Stomach (tissue), 8 donors: ENCODE measurements at regions not wholly inside any gene's neighbourhood (a gene's known extent, or its start where the extent isn't known, plus 50 kb on each side); places are given as distances from the start of the nearest gene placed in this dataset.

ENCODE experiments used
- DNase-seq, 2 donors: peaks; one replicate each; pipeline versions ENCODE4 v3.0.0 to v3.0.0-alpha.2; 2013 to 2019
- H3K27ac ChIP-seq, 5 donors: fragments of 200-600 bp in 4 of 5; sonication (generic) in 4 of 5; one replicate each; pipeline ENCODE4 v1.5.1; 2013 to 2019; ENCODE audit warnings: mild to moderate bottlenecking in 1 of 5, moderate library complexity in 1 of 5
- H3K27me3 ChIP-seq, 3 donors: fragments of 200-600 bp; sonication (generic); one replicate each; pipeline ENCODE4 v1.5.1; 2017 to 2019; ENCODE audit warnings: mixed run types in 1 of 3
- H3K36me3 ChIP-seq, 4 donors: fragments of 200-600 bp; sonication (generic); 1 replicate in 3 of 4; 2 replicates in 1 of 4; pipeline ENCODE4 v1.5.1; 2016 to 2019
- H3K4me1 ChIP-seq, 4 donors: fragments of 200-600 bp; sonication (generic); one replicate each; pipeline ENCODE4 v1.5.1; 2016 to 2019
- H3K4me3 ChIP-seq, 4 donors: fragments of 200-600 bp; sonication (generic) in 3 of 4; one replicate each; pipeline ENCODE4 v1.5.1; 2016 to 2019; ENCODE audit warnings: mild to moderate bottlenecking in 1 of 4
- H3K9me3 ChIP-seq, 4 donors: fragments of 200-600 bp; sonication (generic); one replicate each; pipeline ENCODE4 v1.5.1; 2016 to 2019
- EP300 ChIP-seq: sonication (generic); formaldehyde crosslinking; IDR thresholded peaks from one replicate; pipeline ENCODE4 v1.6.1; 2017; ENCODE audit warnings: antibody characterized with exemption
- POLR2A ChIP-seq, 4 donors: fragments of 450-650 bp; IDR thresholded peaks; one replicate each; pipeline ENCODE4 v1.6.1; 2016; ENCODE audit warnings: antibody characterized with exemption in 4 of 4, control low read depth in 2 of 4, mild to moderate bottlenecking in 1 of 4, moderate library complexity in 1 of 4
- POLR2AphosphoS5 ChIP-seq, 3 donors: sonication (generic); formaldehyde crosslinking; IDR thresholded peaks; one replicate each; pipeline ENCODE4 v1.6.1; 2016; ENCODE audit warnings: antibody characterized with exemption in 3 of 3
- WGBS, 5 donors: extraction: QIAGEN DNeasy Blood & Tissue Kit in 3 of 5; methylation state at CpG; one replicate each; pipeline versions ENCODE4 v1.1.5 to v1.1.7; 2013 to 2018; 5-methylcytosine and 5-hydroxymethylcytosine counted together
- intact Hi-C: fragments of 100-400 bp; cut with DNase I; formaldehyde crosslinking; loops from one replicate; pipeline ENCODE4 v1.15.1; 2023; ENCODE audit warnings: low total_unique reads
- TF ChIP-seq, protein P1 (sequence below), 7 experiments: fragments of 450-650 bp in 4 of 7; fragments of 200-600 bp in 3 of 7; sonication (generic) in 3 of 7; IDR thresholded peaks; one replicate each; pipeline ENCODE4 v1.5.1; 2016 to 2019; ENCODE audit warnings: antibody characterized with exemption in 7 of 7, control low read depth in 2 of 7, mild to moderate bottlenecking in 1 of 7
- donor health status: healthy with polysubstance abuse.
- donor health status: Bipolar disorder and iron deficiency.
- donor health status: healthy.

DNA sequence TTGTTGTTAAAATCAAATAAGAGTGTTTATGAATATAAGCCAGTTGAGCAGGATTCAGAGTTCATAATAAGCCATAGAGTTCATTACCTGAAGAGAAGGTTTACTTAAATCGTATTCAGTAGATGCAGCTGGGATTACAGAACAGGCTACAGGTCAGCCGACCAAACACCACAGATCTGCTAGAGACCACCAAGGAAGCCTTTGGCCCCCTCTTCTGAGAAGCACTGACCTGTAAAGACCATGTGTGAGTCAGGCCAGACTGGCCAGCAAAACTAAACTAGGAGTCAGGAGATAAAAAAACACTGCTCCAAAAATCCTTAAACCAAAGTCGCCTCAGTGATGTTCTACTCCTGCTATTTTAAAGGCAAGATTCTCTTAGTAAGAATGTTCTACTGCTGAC, 1125.5 kb downstream of the FAT4 start:
- Histone ChIP-seq H3K9me3 (no peaks in the 10 kb centered on the region), H3K36me3 (no peaks in the 10 kb centered on the region), H3K4me3 (no peak overlapping the region), H3K4me1 (no peaks in the 10 kb centered on the region), H3K27ac (no peak overlapping the region), H3K27me3 (no peaks in the 10 kb centered on the region)
- intact Hi-C loops, result no loop called here
- TF ChIP-seq, protein P1, sequence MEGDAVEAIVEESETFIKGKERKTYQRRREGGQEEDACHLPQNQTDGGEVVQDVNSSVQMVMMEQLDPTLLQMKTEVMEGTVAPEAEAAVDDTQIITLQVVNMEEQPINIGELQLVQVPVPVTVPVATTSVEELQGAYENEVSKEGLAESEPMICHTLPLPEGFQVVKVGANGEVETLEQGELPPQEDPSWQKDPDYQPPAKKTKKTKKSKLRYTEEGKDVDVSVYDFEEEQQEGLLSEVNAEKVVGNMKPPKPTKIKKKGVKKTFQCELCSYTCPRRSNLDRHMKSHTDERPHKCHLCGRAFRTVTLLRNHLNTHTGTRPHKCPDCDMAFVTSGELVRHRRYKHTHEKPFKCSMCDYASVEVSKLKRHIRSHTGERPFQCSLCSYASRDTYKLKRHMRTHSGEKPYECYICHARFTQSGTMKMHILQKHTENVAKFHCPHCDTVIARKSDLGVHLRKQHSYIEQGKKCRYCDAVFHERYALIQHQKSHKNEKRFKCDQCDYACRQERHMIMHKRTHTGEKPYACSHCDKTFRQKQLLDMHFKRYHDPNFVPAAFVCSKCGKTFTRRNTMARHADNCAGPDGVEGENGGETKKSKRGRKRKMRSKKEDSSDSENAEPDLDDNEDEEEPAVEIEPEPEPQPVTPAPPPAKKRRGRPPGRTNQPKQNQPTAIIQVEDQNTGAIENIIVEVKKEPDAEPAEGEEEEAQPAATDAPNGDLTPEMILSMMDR (IDR thresholded peaks at IDR 0.05), result no peak
- TF ChIP-seq POLR2AphosphoS5 (IDR thresholded peaks at IDR 0.05) (no peak), EP300 (no peak), POLR2A (IDR thresholded peaks at IDR 0.05) (no peak)
- DNase-seq, result no peak
- 70 to 88% (median 75%) methylated on average over 3 of the region's 3 CpGs for WGBS, 5 donors

DNA sequence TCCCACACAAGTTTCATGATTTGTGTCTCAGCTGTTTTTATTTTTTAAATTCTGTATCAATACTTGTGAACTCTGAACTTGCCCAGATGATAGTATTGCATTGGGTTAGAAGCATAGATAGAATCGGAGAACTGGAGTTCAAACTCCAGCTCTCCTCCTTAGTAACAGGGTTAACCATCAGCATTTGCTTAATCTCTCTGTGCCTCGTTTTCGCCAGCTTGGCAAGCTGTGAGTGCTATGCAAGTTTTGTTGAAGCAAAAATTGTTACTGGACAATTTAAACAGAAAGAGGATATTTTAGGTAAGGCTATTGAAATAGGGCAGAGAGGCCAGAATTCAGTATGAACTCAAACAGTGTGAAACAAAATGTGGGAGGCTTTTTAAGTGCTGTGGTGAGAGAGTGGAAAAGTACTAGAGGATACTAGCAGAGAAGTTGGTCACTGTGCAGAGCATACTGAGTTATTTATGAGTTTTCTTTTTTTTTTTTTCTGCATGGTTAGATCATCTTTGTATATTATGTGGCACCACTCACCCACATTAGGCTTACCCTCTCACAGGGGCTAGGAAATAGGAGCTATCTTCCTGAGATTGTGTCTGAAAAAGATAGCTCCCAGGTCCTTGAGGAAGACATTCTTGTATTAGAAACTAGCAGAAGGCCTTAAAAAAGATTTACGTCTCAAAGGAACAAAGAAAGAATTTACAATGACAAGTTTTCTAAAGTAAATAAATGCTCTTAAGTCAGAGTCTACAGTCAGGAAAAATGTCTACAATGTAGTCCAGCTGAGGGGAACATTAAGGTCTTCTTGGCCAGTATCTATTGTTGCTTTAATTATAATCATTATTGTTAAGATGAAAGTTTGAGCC, 1126.6 kb downstream of the FAT4 start:
- no peaks in the 10 kb centered on the region for H3K9me3 ChIP-seq
- H3K27ac ChIP-seq, result no peak overlapping the region
- no peak overlapping the region for H3K4me3 ChIP-seq
- DNase-seq, result no peak
- H3K4me1 ChIP-seq, result no peaks in the 10 kb centered on the region
- TF ChIP-seq POLR2AphosphoS5 (IDR thresholded peaks at IDR 0.05) (no peak), POLR2A (IDR thresholded peaks at IDR 0.05) (no peak), EP300 (no peak)
- TF ChIP-seq, protein P1 (IDR thresholded peaks at IDR 0.05), result no peak
- no peaks in the 10 kb centered on the region for H3K27me3 ChIP-seq
- intact Hi-C loops, result no loop called here
- WGBS, 5 donors, result 42 to 60% (median 59%) methylated on average over 4 of the region's 4 CpGs
- no peaks in the 10 kb centered on the region for H3K36me3 ChIP-seq

DNA sequence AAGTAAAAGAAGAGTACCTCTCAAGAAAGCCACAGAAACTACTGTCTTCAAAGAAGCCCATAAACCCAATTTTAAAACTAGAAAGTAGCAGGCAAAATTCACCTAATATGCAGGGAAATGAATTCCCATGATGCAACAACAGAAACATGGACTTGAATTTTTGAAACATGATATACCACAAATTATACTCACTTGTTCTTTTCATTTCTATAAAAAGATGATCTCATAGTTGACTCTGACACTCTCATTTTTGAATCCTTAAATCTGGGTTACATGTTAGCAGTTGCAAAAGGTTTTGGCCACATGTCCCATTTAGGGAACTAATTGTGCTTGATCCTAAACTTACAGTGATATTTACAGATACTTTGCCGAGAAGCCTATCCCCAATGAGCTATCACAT, 1130.8 kb downstream of the FAT4 start:
- TF ChIP-seq POLR2AphosphoS5 (IDR thresholded peaks at IDR 0.05) (no peak), POLR2A (IDR thresholded peaks at IDR 0.05) (no peak), EP300 (no peak)
- TF ChIP-seq, protein P1 (IDR thresholded peaks at IDR 0.05), result no peak
- Histone ChIP-seq H3K36me3 (no peaks in the 10 kb centered on the region), H3K27ac (no peak overlapping the region), H3K27me3 (no peaks in the 10 kb centered on the region), H3K4me1 (no peaks in the 10 kb centered on the region), H3K4me3 (no peak overlapping the region), H3K9me3 (no peaks in the 10 kb centered on the region)
- intact Hi-C loops, result no loop called here
- no peak for DNase-seq
- 59 to 85% (median 76%) methylated on average over 1 of the region's 1 CpG for WGBS, 5 donors

DNA sequence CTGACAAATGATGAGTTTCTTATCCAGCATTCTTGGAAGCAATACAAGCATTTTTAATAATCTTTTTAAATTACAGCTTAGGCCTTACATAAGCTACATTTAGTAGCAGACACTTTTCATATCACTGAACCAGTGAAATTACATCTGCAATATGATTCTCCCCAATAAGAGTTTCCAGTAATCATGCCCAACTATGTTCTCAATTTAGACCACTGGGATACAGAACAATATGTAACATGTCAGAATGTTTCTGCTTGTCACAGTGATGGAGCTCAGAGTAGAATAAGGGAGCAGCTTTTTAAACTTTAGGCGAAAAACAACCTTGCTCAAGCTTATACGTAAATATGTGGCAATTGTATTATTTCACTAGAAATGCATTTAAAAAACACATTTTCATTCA, 1132.2 kb downstream of the FAT4 start:
- TF ChIP-seq, protein P1 (IDR thresholded peaks at IDR 0.05), result no peak
- TF ChIP-seq EP300, result no peak
- TF ChIP-seq POLR2AphosphoS5 (IDR thresholded peaks at IDR 0.05), result no peak
- no peak for TF ChIP-seq POLR2A (IDR thresholded peaks at IDR 0.05)
- H3K9me3 ChIP-seq, result no peaks in the 10 kb centered on the region
- no peak overlapping the region for H3K4me3 ChIP-seq
- H3K36me3 ChIP-seq, result no peaks in the 10 kb centered on the region
- H3K27ac ChIP-seq, result no peak overlapping the region
- no peaks in the 10 kb centered on the region for H3K27me3 ChIP-seq
- WGBS, 5 donors, result 87 to 96% (median 91%) methylated on average over 2 of the region's 2 CpGs
- intact Hi-C loops, result no loop called here
- DNase-seq, result peak in 1 of 2 donors; percentile 12
- no peaks in the 10 kb centered on the region for H3K4me1 ChIP-seq
